HepG2 (cell line): ENCODE measurements at regions not wholly inside any gene's neighbourhood (a gene's known extent, or its start where the extent isn't known, plus 50 kb on each side); places are given as distances from the start of the nearest gene placed in this dataset.

Experiments used
- CBX5 ChIP-seq: sonication (generic); formaldehyde crosslinking; IDR thresholded peaks from 2 replicates; pipeline ENCODE4 v1.4.0; 2020; ENCODE audit warnings: missing genetic modification reagents, borderline replicate concordance
- FOSL1 ChIP-seq: sonication (generic); formaldehyde crosslinking; IDR thresholded peaks from 2 replicates; pipeline ENCODE4 v1.9.0; 2021; ENCODE audit warnings: missing genetic modification reagents, borderline replicate concordance
- GATA4 ChIP-seq: sonication (generic); IDR thresholded peaks from 2 replicates; pipeline ENCODE4 v1.6.1; 2016; ENCODE audit warnings: antibody characterized with exemption, low read depth, borderline replicate concordance
- MAZ ChIP-seq, 2 experiments: sonication (generic) in 1 of 2; formaldehyde crosslinking in 1 of 2; IDR thresholded peaks; 2 replicates each; pipeline versions ENCODE4 v1.5.0 to v1.6.1; 2012 to 2020; ENCODE audit warnings: low read depth in 2 of 2, mild to moderate bottlenecking in 2 of 2, borderline replicate concordance in 1 of 2, improper control_type of control experiment in 1 of 2, low read length in 1 of 2, missing genetic modification reagents in 1 of 2, moderate library complexity in 1 of 2
- ZNF350 ChIP-seq: sonication (generic); formaldehyde crosslinking; IDR thresholded peaks from 2 replicates; pipeline ENCODE4 v1.4.0; 2020; ENCODE audit warnings: mild to moderate bottlenecking, low read depth, missing genetic modification reagents, borderline replicate concordance
- ZNF512 ChIP-seq: sonication (generic); formaldehyde crosslinking; IDR thresholded peaks from 2 replicates; pipeline ENCODE4 v1.4.0; 2020; ENCODE audit warnings: mild to moderate bottlenecking, missing genetic modification reagents
- ZNF597 ChIP-seq: sonication (generic); formaldehyde crosslinking; IDR thresholded peaks from 2 replicates; pipeline ENCODE4 v1.5.0; 2020; ENCODE audit warnings: missing genetic modification reagents
- ZNF609 ChIP-seq: sonication (generic); formaldehyde crosslinking; IDR thresholded peaks from 2 replicates; pipeline ENCODE4 v1.4.0; 2020; ENCODE audit warnings: mild to moderate bottlenecking, missing genetic modification reagents, borderline replicate concordance

- no peak for TF ChIP-seq ZNF609 (CRISPR knock-in tag)
- no peak for TF ChIP-seq GATA4
- no peak for TF ChIP-seq ZNF597 (CRISPR knock-in tag)
- TF ChIP-seq CBX5 (CRISPR knock-in tag): no peak
- TF ChIP-seq ZNF350 (CRISPR knock-in tag): no peak
- no peak for TF ChIP-seq FOSL1 (CRISPR knock-in tag)
- no peak for TF ChIP-seq ZNF512 (CRISPR knock-in tag)
- TF ChIP-seq MAZ (IDR thresholded peaks at IDR 0.05; ENCODE audit: borderline replicate concordance, low read depth, low read length): no peak
- no peak for TF ChIP-seq MAZ (CRISPR knock-in tag; IDR thresholded peaks at IDR 0.05; ENCODE audit: low read depth)
These were observed 82.0 kb upstream of the OR5AK2 start (continued) for GRCh38 chr11:56906683-56907148.
